ENCODE measurements at regions not wholly inside any gene's neighbourhood (a gene's known extent, or its start where the extent isn't known, plus 50 kb on each side); places are given as distances from the start of the nearest gene placed in this dataset.

DNA sequence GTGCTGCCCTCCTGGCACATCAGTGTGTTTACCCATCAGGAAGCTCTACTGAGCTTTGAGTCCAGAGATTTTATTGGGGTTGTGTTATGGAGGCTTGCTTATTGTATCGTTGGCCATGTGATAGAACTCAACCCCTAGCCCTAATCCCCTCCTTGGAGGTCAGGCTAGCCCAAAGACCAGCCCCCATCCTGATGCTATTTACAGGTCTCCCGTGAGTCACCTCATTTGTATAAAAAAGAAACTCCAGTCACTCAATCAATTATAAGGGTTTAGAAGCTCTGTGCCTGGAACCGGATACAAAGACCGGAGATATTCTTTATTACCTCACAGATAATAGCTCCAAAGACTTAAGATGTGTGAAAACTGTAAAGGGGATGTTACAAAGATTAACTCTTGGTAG, 405.9 kb downstream of the CNTNAP4 start:
- TF ChIP-seq, protein P1, sequence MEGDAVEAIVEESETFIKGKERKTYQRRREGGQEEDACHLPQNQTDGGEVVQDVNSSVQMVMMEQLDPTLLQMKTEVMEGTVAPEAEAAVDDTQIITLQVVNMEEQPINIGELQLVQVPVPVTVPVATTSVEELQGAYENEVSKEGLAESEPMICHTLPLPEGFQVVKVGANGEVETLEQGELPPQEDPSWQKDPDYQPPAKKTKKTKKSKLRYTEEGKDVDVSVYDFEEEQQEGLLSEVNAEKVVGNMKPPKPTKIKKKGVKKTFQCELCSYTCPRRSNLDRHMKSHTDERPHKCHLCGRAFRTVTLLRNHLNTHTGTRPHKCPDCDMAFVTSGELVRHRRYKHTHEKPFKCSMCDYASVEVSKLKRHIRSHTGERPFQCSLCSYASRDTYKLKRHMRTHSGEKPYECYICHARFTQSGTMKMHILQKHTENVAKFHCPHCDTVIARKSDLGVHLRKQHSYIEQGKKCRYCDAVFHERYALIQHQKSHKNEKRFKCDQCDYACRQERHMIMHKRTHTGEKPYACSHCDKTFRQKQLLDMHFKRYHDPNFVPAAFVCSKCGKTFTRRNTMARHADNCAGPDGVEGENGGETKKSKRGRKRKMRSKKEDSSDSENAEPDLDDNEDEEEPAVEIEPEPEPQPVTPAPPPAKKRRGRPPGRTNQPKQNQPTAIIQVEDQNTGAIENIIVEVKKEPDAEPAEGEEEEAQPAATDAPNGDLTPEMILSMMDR (conservative IDR thresholded peaks at IDR 0.05; ENCODE audit: low read depth, low read length): no peak
- TF ChIP-seq EZH2phosphoT487 (IDR thresholded peaks at IDR 0.05; ENCODE audit: borderline replicate concordance, low read length): no peak
